Colonic mucosa (tissue), 4 donors: ENCODE measurements at regions not wholly inside any gene's neighbourhood (a gene's known extent, or its start where the extent isn't known, plus 50 kb on each side); places are given as distances from the start of the nearest gene placed in this dataset.

Experiments
- DNase-seq: peaks from one replicate; pipeline ENCODE4 v3.0.0-alpha.2; 2020
- H3K27ac ChIP-seq: fragments of 200-600 bp; one replicate; pipeline ENCODE4 v1.8.0; 2021
- H3K27me3 ChIP-seq: fragments of 200-600 bp; one replicate; pipeline ENCODE4 v1.8.0; 2021
- H3K36me3 ChIP-seq: fragments of 200-600 bp; one replicate; pipeline ENCODE4 v1.8.0; 2021
- H3K4me1 ChIP-seq: fragments of 200-600 bp; one replicate; pipeline ENCODE4 v1.8.0; 2021; ENCODE audit warnings: mild to moderate bottlenecking
- H3K4me3 ChIP-seq: fragments of 200-600 bp; one replicate; pipeline ENCODE4 v1.8.0; 2021
- H3K9ac ChIP-seq, 2 donors: one replicate each; pipeline ENCODE4 v1.7.0; 2013; ENCODE audit warnings: control low read depth in 2 of 2, low read depth in 2 of 2, low read length in 2 of 2
- H3K9me3 ChIP-seq: fragments of 200-600 bp; one replicate; pipeline ENCODE4 v1.8.0; 2021
- intact Hi-C: fragments of 100-400 bp; cut with DNase I; formaldehyde crosslinking; loops from one replicate; pipeline ENCODE4 v1.14.1; 2022
- TF ChIP-seq, protein P1 (sequence below): fragments of 200-600 bp; IDR thresholded peaks from one replicate; pipeline ENCODE4 v1.8.0; 2022; ENCODE audit warnings: antibody characterized with exemption, mild to moderate bottlenecking
- donor health status: healthy.
- donor health status: DM: no; HTN: no; CAD: no.
- donor health status: DM: no; HTN: no; CAD: no.

GRCh38 chr2:147211484-147211883, 633.3 kb upstream of the ACVR2A start:
- no peaks in the 10 kb centered on the region for H3K27me3 ChIP-seq
- TF ChIP-seq, protein P1, sequence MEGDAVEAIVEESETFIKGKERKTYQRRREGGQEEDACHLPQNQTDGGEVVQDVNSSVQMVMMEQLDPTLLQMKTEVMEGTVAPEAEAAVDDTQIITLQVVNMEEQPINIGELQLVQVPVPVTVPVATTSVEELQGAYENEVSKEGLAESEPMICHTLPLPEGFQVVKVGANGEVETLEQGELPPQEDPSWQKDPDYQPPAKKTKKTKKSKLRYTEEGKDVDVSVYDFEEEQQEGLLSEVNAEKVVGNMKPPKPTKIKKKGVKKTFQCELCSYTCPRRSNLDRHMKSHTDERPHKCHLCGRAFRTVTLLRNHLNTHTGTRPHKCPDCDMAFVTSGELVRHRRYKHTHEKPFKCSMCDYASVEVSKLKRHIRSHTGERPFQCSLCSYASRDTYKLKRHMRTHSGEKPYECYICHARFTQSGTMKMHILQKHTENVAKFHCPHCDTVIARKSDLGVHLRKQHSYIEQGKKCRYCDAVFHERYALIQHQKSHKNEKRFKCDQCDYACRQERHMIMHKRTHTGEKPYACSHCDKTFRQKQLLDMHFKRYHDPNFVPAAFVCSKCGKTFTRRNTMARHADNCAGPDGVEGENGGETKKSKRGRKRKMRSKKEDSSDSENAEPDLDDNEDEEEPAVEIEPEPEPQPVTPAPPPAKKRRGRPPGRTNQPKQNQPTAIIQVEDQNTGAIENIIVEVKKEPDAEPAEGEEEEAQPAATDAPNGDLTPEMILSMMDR: no peak
- no peaks in the 10 kb centered on the region for H3K36me3 ChIP-seq
- intact Hi-C loops: no loop called here
- H3K27ac ChIP-seq: no peak overlapping the region
- H3K9ac ChIP-seq: no peak overlapping the region
- no peak for DNase-seq
- H3K4me3 ChIP-seq: no peak overlapping the region
- H3K9me3 ChIP-seq: no peaks in the 10 kb centered on the region
- H3K4me1 ChIP-seq: no peaks in the 10 kb centered on the region

DNA sequence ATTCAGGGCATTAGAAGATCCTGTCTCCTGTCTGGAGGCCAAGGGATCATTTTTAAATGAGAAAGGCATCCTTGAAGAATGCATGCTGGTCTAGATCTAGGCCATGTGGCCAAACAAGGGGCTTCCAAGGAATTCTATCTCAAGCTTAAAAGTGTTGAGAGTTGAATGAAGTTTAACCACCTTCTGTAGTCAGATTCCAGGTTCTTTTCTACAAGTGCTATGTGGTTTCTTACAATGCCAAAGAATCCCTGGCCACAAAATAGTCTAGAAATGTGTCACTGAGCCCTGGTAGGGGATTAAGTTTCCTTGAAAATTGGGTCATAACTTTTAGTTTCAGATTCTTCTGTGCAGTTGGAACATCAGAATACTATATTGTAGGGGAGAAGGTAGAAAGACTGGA, 640.7 kb upstream of the ACVR2A start:
- H3K9me3 ChIP-seq: no peaks in the 10 kb centered on the region
- H3K36me3 ChIP-seq: no peaks in the 10 kb centered on the region
- no peaks in the 10 kb centered on the region for H3K4me1 ChIP-seq
- no peak overlapping the region for H3K9ac ChIP-seq
- no peaks in the 10 kb centered on the region for H3K27me3 ChIP-seq
- intact Hi-C loops: no loop called here
- TF ChIP-seq, protein P1: no peak
- no peak overlapping the region for H3K27ac ChIP-seq
- H3K4me3 ChIP-seq: no peak overlapping the region
- DNase-seq: no peak

DNA sequence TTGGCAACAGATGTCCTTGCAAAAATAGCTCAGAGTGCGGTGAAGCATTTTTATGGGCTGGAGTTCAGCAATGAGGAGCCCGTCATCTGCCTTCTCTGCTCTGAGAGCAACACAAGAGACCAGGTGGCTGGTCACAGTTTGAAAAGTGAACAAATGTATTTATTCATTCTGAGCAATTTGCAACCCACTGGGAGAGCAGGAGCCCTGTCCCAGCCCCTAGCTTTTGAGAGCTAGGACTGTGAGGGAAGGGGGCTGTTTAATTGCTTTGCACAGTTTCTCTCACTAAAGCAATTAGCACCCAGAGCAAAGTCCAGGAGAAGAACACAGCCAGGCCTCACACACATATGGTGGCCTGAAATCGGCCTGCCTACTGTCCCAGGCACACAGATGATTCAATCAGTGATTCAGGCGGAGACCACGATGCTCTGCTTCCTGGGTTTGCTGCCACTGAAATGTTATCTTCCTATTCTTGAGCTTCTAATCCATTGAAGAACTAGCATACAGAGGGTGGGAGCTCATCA, 646.1 kb upstream of the ACVR2A start:
- H3K4me3 ChIP-seq: no peak overlapping the region
- H3K9me3 ChIP-seq: no peaks in the 10 kb centered on the region
- DNase-seq: no peak
- H3K4me1 ChIP-seq: no peaks in the 10 kb centered on the region
- no peak overlapping the region for H3K9ac ChIP-seq
- H3K36me3 ChIP-seq: no peaks in the 10 kb centered on the region
- TF ChIP-seq, protein P1: no peak
- no peak overlapping the region for H3K27ac ChIP-seq
- H3K27me3 ChIP-seq: no peaks in the 10 kb centered on the region
- intact Hi-C loops: no loop called here

GRCh38 chr2:147197754-147198483, 646.9 kb upstream of the ACVR2A start:
- Histone ChIP-seq H3K36me3 (no peaks in the 10 kb centered on the region), H3K4me3 (no peak overlapping the region), H3K27me3 (no peaks in the 10 kb centered on the region), H3K4me1 (no peaks in the 10 kb centered on the region), H3K9ac (no peak overlapping the region), H3K9me3 (no peaks in the 10 kb centered on the region), H3K27ac (no peak overlapping the region)
- intact Hi-C loops: no loop called here
- TF ChIP-seq, protein P1: no peak
- DNase-seq: no peak

DNA sequence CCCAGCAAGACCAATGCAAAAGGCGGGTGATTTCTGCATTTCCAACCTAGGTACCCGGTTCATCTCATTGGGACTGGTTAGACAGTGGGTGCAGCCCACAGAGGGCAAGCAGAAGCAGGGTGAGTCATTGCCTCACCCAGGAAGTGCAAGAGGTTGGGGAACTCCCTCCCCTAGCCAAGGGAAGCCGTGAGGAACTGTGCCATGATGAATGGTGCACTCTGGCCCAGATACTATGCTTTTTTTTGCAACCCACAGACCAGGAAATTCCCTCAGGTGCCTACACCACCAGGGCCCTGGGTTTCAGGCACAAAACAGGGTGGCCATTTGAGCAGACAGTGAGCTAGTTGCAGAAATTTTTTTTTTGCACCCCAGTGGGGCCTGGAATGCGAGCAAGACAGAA, 662.6 kb upstream of the ACVR2A start:
- DNase-seq: peak; percentile 31
- TF ChIP-seq, protein P1: no peak
- Histone ChIP-seq H3K9me3 (no peaks in the 10 kb centered on the region), H3K4me1 (no peaks in the 10 kb centered on the region), H3K27ac (peak overlapping the region; percentile 17), H3K4me3 (no peak overlapping the region), H3K36me3 (no peaks in the 10 kb centered on the region), H3K9ac (no peak overlapping the region), H3K27me3 (no peaks in the 10 kb centered on the region)
- intact Hi-C loops: no loop called here
